Activated CD8-positive, alpha-beta memory T cell treated with anti-CD3 and anti-CD28 coated beads for 36 hours (primary cell): ENCODE measurements at regions not wholly inside any gene's neighbourhood (a gene's known extent, or its start where the extent isn't known, plus 50 kb on each side); places are given as distances from the start of the nearest gene placed in this dataset.
"Not testable (repeated sequence)": the region's sequence is repeated elsewhere in the genome, so short reads cannot be mapped to it uniquely, and the experiment has no call there.

ENCODE experiments used
- CTCF ChIA-PET: fragments of 350-600 bp; sonication (Branson Sonifier 250); formaldehyde crosslinking; loops from one replicate; lab custom pipeline; 2021; ENCODE audit warnings: antibody characterized with exemption; lab: Charles Lee
- POLR2A ChIA-PET: fragments of 350-600 bp; sonication (Branson Sonifier 250); formaldehyde crosslinking; loops from one replicate; lab custom pipeline; 2021; ENCODE audit warnings: antibody characterized with exemption; lab: Charles Lee

DNA sequence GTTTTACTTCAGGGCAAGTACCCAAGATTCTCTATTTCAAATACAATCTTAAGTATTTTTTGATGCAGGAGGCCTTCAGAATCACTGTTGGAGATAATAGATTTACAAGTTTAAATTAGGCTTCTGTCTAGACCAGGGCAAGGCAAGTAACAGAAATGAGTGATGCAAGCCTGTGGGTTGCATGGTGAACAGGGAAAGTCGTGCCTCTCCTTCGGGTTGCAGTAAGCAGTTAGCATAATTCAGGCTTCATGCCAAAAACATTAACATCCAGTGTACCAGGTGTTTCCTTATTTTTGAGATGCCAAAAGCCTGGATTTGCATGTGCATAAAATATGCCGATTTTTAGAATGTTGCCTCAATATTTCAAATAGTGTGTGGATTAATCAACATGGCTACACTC lies 369.0 kb downstream of the CAAP1 start:
- ChIA-PET POLR2A (no interaction called here), CTCF (no interaction called here)

DNA sequence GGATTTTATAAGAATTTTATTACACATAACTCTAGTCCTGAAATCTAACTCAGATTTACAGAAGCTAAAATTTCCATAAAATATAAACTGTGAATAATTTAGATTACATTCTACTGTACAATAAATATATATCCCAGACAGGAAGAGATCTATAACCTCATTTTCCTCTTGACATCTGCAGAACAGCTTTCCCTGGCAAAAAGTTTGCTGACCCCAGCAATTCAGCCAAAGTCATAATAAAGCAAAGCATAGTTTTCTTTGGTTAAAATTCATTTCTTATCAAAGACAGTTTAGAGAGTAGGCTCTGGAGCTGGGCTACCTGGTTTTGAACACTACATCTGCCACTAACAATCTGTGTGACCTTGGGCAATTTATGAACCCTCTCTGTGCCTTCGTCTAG lies 372.5 kb downstream of the CAAP1 start:
- CTCF ChIA-PET = no interaction called here
- POLR2A ChIA-PET = no interaction called here

GRCh38 chr9:26516773-26517343 lies 375.7 kb downstream of the CAAP1 start:
- ChIA-PET CTCF (no interaction called here), POLR2A (no interaction called here)

DNA sequence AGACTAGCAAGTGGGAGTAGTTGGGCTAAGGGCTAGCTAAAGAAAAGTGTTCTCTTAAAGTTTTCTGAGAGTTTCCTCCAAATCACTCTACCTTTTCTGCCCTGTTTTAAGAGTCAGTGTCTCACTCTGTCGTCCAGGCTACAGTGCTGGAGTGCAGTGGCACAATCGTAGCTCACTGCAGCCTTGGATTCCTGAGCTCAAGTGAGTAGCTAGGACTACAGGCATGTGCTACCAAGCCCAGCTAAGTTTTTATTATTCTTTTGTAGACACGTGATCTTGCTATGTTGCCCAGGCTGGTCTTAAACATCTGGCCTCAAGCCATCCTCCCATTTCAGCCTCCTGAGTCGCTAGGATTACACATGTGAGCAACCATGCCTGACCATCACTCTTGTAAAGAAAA lies 378.9 kb downstream of the CAAP1 start:
- POLR2A ChIA-PET = no interaction called here

GRCh38 chr9:26510137-26510536 lies 382.5 kb downstream of the CAAP1 start:
- POLR2A ChIA-PET = no interaction called here
- CTCF ChIA-PET = no interaction called here

More for the DNA sequence above, 378.9 kb downstream of the CAAP1 start:
- CTCF ChIA-PET = no interaction called here

DNA sequence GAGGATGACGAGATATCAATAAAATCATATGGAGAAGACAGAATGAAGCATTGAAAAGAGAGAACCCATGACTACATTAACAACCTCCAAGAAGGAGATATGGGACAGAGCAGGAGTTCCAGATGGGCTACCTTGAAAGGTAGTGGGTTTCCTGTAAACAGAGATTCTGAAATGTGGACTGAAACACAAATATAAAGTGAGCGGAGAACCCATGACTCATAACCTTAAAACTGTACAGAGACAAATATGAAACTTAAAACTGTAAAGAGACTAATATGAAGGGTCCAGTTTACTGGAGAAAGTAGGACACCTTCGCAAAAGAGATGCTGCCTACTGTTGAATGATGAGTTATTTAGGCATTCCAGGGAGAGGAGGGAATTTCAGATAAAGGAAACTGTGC lies 383.7 kb downstream of the CAAP1 start:
- CTCF ChIA-PET = no interaction called here

DNA sequence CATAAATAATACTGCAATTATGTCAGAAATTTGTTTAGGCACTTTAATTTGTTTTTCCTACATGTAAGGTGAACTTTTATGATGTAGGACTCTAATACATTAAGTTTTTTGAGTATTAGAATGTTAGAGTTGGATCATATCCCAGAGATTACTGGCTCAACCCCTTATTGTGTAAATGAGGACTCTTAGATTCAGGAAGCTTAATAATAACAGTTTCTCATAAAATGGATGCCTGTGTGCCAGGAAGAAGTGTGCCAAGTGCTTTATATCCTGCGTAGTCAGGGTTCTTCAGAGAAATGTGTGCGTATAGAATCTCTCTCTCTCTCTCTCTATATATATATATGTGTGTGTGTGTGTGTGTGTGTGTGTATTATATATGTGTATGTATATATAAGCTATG lies 388.5 kb downstream of the CAAP1 start:
- POLR2A ChIA-PET = no interaction called here
- CTCF ChIA-PET = no interaction called here

More for the DNA sequence above, 383.7 kb downstream of the CAAP1 start:
- POLR2A ChIA-PET = no interaction called here

GRCh38 chr9:26502311-26502710 lies 390.3 kb downstream of the CAAP1 start:
- ChIA-PET POLR2A (no interaction called here), CTCF (no interaction called here)

DNA sequence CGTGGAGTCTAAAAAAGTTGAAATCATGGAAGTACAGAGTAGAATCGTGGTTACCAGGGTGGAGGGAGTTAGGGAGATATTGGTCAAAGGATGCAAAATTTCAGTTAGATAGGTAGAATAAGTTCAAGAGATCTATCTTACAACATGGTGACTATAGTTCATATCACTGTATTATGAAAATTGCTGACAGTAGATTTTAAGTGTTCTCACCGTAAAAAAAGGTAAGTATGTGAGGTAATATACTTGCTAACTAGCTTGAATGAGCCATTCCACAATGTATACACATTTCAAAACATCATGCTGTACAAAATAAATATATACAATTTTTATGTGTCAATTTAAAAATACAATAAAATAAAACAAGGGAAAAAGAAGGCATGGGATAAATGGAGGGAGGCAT lies 392.1 kb downstream of the CAAP1 start:
- ChIA-PET CTCF (no interaction called here), POLR2A (no interaction called here)

DNA sequence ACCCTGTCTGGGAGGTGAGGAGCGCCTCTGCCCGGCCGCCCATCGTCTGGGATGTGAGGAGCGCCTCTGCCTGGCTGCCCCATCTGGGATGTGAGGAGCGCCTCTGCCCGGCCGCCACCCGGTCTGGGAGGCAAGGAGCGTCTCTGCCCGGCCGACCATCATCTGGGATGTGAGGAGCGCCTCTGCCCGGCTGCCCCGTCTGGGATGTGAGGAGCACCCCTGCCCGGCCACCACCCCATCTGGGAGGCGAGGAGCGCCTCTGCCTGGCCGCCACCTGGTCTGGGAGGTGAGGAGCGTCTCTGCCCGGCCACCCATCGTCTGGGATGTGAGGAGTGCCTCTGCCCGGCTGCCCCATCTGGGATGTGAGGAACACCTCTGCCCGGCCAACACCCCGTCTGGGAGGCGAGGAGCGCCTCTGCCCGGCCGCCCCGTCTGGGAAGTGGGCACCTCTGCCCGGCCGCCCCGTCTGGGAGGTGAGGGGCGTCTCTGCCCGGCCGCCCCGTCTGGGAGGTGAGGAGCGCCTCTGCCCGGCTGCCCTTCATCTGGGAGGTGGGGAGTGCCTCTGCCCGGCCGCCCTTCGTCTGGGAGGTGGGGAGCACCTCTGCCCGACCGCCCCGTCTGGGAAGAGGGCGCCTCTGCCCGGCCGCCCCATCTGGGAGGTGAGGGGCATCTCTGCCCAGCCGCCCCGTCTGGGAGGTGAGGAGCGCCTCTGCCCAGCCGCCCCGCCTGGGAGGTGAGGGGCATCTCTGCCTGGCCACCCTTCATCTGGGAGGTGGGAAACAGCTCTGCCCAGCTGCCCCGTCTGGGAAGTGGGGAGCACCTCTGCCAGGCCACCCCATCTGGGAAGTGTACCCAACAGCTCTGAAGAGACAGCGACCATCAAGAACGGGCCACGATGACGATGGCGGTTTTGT lies 399.7 kb downstream of the CAAP1 start:
- POLR2A ChIA-PET, CTCF ChIA-PET: not testable (repeated sequence)

GRCh38 chr9:26491922-26492607 lies 400.5 kb downstream of the CAAP1 start:
- CTCF ChIA-PET, POLR2A ChIA-PET: not testable (repeated sequence)

- POLR2A ChIA-PET = no interaction called here
- CTCF ChIA-PET = no interaction called here
Observed at GRCh38 chr9:26483991-26484390, 408.6 kb downstream of the CAAP1 start.

GRCh38 chr9:26477963-26478362 lies 414.6 kb downstream of the CAAP1 start:
- ChIA-PET POLR2A (no interaction called here), CTCF (no interaction called here)

DNA sequence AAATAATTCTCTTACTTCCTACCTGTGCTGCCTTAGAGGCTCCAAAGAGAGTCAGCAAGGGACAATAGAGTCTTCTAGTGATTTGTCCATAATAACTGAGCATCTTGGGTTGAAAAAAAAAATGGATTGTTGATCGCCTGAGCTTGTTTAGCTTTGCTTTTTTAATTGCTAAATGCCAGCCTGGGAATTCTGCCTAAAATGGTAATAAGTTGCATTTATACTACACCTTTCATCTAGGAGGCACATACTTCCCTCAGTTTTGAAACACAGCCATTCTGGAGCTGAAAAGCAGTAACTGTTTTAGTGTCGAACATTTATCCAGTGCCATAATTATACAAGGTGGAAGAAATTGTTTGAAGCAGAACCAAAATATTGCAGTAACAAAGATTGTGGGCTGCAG lies 421.3 kb downstream of the CAAP1 start:
- ChIA-PET CTCF (no interaction called here), POLR2A (no interaction called here)

GRCh38 chr9:26470284-26470683 lies 422.3 kb downstream of the CAAP1 start:
- ChIA-PET POLR2A (no interaction called here), CTCF (no interaction called here)

DNA sequence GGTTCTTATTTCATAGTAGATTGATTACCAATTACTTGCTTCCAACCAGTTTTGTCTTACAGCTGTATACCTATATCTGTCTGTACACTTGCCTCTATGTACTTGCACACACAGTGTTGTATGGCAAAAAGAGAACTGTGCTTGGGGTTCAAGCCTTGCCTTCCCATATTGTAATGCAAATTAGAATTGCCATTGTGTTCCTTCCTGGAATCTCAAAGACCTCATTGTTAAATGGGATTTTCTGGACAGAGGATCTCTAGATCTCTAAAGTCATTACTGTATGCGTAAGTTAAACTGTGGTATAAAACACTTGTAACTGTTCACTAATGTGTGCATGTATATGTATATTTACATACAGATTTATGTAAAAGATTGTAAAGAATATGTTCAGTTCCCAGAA lies 428.8 kb downstream of the CAAP1 start:
- POLR2A ChIA-PET = no interaction called here
- CTCF ChIA-PET = no interaction called here

GRCh38 chr9:26462751-26463150 lies 429.9 kb downstream of the CAAP1 start:
- POLR2A ChIA-PET = no interaction called here
- CTCF ChIA-PET = no interaction called here

- CTCF ChIA-PET = no interaction called here
- POLR2A ChIA-PET = no interaction called here
Observed at GRCh38 chr9:26462213-26462612, 430.4 kb downstream of the CAAP1 start.

DNA sequence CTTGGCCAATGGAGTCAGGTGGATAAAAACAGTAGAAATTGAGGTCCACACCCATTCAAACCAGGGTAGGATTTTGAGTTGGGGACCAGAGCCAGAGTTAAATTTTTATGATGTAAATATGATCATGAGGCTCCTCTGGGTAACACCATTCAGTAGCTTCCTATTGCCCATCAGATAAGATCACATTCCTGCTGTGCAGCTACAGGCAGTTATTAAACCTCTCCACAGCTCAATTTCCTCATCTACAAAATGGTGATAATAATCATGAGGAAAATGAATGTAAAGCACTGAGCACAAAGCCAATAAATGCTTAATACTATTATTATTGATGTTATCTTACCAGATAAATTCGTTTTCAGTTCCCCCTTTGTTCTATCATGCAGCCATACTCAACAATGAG lies 432.0 kb downstream of the CAAP1 start:
- ChIA-PET CTCF (no interaction called here), POLR2A (no interaction called here)

- POLR2A ChIA-PET = no interaction called here
- CTCF ChIA-PET = no interaction called here
Observed at GRCh38 chr9:26459959-26460358, 432.6 kb downstream of the CAAP1 start.

DNA sequence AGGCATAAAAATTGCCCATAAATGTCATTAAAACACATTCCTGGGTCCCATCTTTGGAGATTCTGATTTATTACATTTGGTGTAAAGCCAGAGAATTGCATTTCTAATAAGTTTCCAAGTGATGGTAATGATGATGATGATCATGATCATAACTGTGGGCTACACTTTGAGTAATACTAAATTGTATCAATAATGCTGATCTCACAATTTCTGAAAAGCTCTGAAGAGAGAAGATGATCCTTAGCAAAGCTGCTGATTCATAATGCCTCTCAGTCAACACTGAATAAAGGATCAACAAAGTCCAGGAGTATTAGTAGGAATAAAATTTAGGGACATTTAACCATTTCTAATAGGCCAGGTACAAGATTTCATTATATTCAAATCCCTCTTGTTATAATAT lies 434.5 kb downstream of the CAAP1 start:
- ChIA-PET POLR2A (no interaction called here), CTCF (no interaction called here)
